ENCODE measurements at regions not wholly inside any gene's neighbourhood (a gene's known extent, or its start where the extent isn't known, plus 50 kb on each side); places are given as distances from the start of the nearest gene placed in this dataset.

- Histone ChIP-seq H3K27ac (ENCODE audit: low read depth, low read length) (no peak overlapping the region), H3K4me3 (ENCODE audit: insufficient read depth, low read length) (peak overlapping the region; percentile 68), H3K79me2 (ENCODE audit: insufficient read depth, low read length) (no peaks in the 10 kb centered on the region), H4K20me1 (ENCODE audit: insufficient read depth, low read length) (no peaks in the 10 kb centered on the region), H3K36me3 (ENCODE audit: insufficient read depth, low read length) (no peaks in the 10 kb centered on the region), H3K4me2 (ENCODE audit: insufficient read depth, low read length) (peak overlapping the region; percentile 87), H2AFZ (ENCODE audit: low read length) (peak overlapping the region; percentile 67), H3K9me3 (ENCODE audit: low read depth, low read length) (no peaks in the 10 kb centered on the region), H3K27me3 (ENCODE audit: insufficient read depth, low read length) (peaks cover 25% of the 10 kb centered on the region), H3K4me1 (ENCODE audit: insufficient read depth, low read length) (peaks cover 6% of the 10 kb centered on the region)
- TF ChIP-seq CTCF (IDR thresholded peaks at IDR 0.05; ENCODE audit: extremely low read depth, low read depth, low read length): no peak
- peak; percentile 54 for DNase-seq (ENCODE audit: insufficient read length, low spot score, missing footprints)
Measured at GRCh38 chr3:168249205-168249549, 153.5 kb upstream of the GOLIM4 start.

DNA sequence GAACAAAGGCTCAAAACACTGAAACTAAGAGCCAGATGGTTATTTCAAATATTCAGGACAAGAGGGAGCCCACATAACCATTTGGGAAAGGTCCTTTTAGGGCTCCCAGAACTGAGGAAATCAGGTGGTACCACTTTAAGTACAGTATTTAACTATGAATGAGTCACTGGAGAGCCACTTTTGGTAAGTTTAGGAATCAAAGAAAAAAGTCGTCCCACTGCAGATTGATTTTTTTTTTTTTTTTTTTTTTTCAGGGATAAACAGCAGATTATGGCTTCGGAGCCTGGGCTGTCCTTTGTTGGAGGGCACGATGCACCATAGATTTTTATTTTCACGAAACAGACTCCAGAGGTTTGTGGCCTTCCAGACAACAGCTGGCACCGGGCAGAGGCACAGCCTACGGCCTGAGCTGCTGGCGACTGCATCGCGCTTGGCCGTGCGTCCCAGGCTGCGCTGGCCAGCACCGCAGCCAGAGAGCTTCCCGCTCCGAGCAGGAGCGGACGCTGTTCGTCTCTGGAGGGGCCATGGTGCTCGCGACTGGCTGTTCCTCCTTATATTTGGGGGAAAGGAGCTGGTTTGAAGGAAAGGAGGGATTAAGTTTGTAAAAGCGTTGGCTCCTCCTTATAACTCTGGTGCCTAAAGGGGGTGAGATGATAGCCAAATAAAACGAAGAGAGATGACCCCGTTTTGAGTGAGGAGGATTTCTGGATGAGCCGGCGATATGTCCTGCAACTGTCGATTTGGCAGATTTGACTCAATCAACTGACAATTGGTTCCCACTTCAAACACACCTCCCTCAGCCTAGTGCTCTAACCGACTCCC, 152.9 kb upstream of the GOLIM4 start:
- DNase-seq (ENCODE audit: insufficient read length, low spot score, missing footprints): peak; percentile 73

DNA sequence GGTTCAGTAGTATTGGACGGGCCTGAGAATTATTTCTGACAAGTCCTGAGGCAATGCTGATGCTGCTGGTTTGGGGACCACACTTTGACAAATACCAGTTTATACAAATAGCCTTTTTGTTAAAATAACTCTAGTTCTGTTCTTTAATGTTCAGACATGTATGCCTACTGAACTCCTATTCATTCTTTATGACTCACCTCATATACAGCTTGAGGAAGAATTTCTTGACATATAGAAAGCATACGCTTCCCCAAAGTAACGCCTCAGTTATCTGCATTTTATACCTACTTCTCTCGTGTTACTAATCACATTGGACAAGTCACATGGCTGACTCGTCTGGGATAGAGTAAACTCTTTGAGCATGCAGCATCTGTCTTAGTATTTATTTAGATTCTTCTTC, 145.4 kb upstream of the GOLIM4 start:
- no peaks in the 10 kb centered on the region for H3K27me3 ChIP-seq (ENCODE audit: insufficient read depth, low read length)
- no peak overlapping the region for H3K4me3 ChIP-seq (ENCODE audit: insufficient read depth, low read length)
- TF ChIP-seq CTCF (IDR thresholded peaks at IDR 0.05; ENCODE audit: extremely low read depth, low read depth, low read length): no peak
- H3K79me2 ChIP-seq (ENCODE audit: insufficient read depth, low read length): no peaks in the 10 kb centered on the region
- H3K9me3 ChIP-seq (ENCODE audit: low read depth, low read length): no peaks in the 10 kb centered on the region
- no peaks in the 10 kb centered on the region for H3K4me1 ChIP-seq (ENCODE audit: insufficient read depth, low read length)
- no peak for DNase-seq (ENCODE audit: insufficient read length, low spot score, missing footprints)
- no peak overlapping the region for H2AFZ ChIP-seq (ENCODE audit: low read length)
- no peaks in the 10 kb centered on the region for H4K20me1 ChIP-seq (ENCODE audit: insufficient read depth, low read length)
- H3K4me2 ChIP-seq (ENCODE audit: insufficient read depth, low read length): no peak overlapping the region
- no peaks in the 10 kb centered on the region for H3K36me3 ChIP-seq (ENCODE audit: insufficient read depth, low read length)
- H3K27ac ChIP-seq (ENCODE audit: low read depth, low read length): no peak overlapping the region

More for the DNA sequence above, 152.9 kb upstream of the GOLIM4 start:
- Histone ChIP-seq H3K36me3 (ENCODE audit: insufficient read depth, low read length) (no peaks in the 10 kb centered on the region), H3K27me3 (ENCODE audit: insufficient read depth, low read length) (peaks cover 25% of the 10 kb centered on the region), H3K4me2 (ENCODE audit: insufficient read depth, low read length) (peak overlapping the region; percentile 87), H3K9me3 (ENCODE audit: low read depth, low read length) (no peaks in the 10 kb centered on the region), H2AFZ (ENCODE audit: low read length) (peak overlapping the region; percentile 67), H3K79me2 (ENCODE audit: insufficient read depth, low read length) (no peaks in the 10 kb centered on the region), H3K4me3 (ENCODE audit: insufficient read depth, low read length) (peak overlapping the region; percentile 68), H3K27ac (ENCODE audit: low read depth, low read length) (no peak overlapping the region), H4K20me1 (ENCODE audit: insufficient read depth, low read length) (no peaks in the 10 kb centered on the region), H3K4me1 (ENCODE audit: insufficient read depth, low read length) (peaks cover 6% of the 10 kb centered on the region)
- no peak for TF ChIP-seq CTCF (IDR thresholded peaks at IDR 0.05; ENCODE audit: extremely low read depth, low read depth, low read length)

DNA sequence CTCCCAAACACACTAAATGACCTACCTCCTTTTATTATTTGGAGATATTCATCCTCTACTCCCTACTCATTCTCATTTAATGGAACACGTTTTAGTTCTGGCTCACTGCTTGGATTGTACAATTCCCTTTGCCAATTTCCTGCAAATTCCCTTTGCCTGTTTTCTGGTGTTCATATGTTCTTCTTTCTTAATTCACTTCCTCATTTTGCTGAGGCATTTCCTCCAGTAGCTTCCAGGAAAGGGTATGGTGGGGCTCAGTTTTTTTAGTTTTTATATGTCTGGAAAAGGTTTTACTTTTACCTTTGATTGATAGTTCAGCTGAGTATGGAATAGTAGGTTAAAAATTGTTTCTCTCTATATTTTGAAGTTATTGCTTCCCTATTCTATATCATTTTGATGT, 143.6 kb upstream of the GOLIM4 start:
- no peak for TF ChIP-seq CTCF (IDR thresholded peaks at IDR 0.05; ENCODE audit: extremely low read depth, low read depth, low read length)
- Histone ChIP-seq H3K4me3 (ENCODE audit: insufficient read depth, low read length) (no peak overlapping the region), H3K4me1 (ENCODE audit: insufficient read depth, low read length) (no peaks in the 10 kb centered on the region), H3K9me3 (ENCODE audit: low read depth, low read length) (no peaks in the 10 kb centered on the region), H3K27ac (ENCODE audit: low read depth, low read length) (no peak overlapping the region), H3K36me3 (ENCODE audit: insufficient read depth, low read length) (no peaks in the 10 kb centered on the region), H4K20me1 (ENCODE audit: insufficient read depth, low read length) (no peaks in the 10 kb centered on the region), H3K79me2 (ENCODE audit: insufficient read depth, low read length) (no peaks in the 10 kb centered on the region), H3K4me2 (ENCODE audit: insufficient read depth, low read length) (no peak overlapping the region), H3K27me3 (ENCODE audit: insufficient read depth, low read length) (no peaks in the 10 kb centered on the region), H2AFZ (ENCODE audit: low read length) (no peak overlapping the region)
- DNase-seq (ENCODE audit: insufficient read length, low spot score, missing footprints): no peak
